ENCODE measurements at regions not wholly inside any gene's neighbourhood (a gene's known extent, or its start where the extent isn't known, plus 50 kb on each side); places are given as distances from the start of the nearest gene placed in this dataset.

GRCh38 chr15:29409890-29410289 lies 140.3 kb upstream of the NSMCE3 start:
- Histone ChIP-seq H3K27ac (ENCODE audit: control insufficient read depth, insufficient read depth, low read length) (no peak overlapping the region), H3K4me3 (ENCODE audit: control insufficient read depth in 2 of 3, extremely low read depth in 1 of 3, insufficient read depth in 2 of 3, low read depth in 1 of 3, low read length in 3 of 3) (no peak overlapping the region), H3K79me2 (ENCODE audit: control insufficient read depth, insufficient read depth, low read length) (no peaks in the 10 kb centered on the region), H3K4me2 (ENCODE audit: control insufficient read depth, extremely low read depth, insufficient read depth, low read depth, low read length) (no peak overlapping the region), H3K9me1 (ENCODE audit: control insufficient read depth, extremely low read depth, insufficient read depth, low read length) (no peaks in the 10 kb centered on the region), H3K27me3 (ENCODE audit: control insufficient read depth, extremely low read depth, insufficient read depth, low read length) (no peaks in the 10 kb centered on the region), H3K36me3 (ENCODE audit: control insufficient read depth in 2 of 2, extremely low read depth in 1 of 2, insufficient read depth in 2 of 2, low read length in 2 of 2) (no peaks in the 10 kb centered on the region), H3K4me1 (ENCODE audit: control insufficient read depth, extremely low read depth, insufficient read depth, low read length) (no peaks in the 10 kb centered on the region), H4K20me1 (ENCODE audit: control insufficient read depth, extremely low read depth, insufficient read depth, low read length) (no peaks in the 10 kb centered on the region), H2AFZ (ENCODE audit: control insufficient read depth, low read length) (no peak overlapping the region), H3K9me3 (ENCODE audit: control insufficient read depth, low read depth, low read length) (no peaks in the 10 kb centered on the region), H3K9ac (ENCODE audit: control insufficient read depth, extremely low read depth, insufficient read depth, low read length) (no peak overlapping the region)
- dilution Hi-C loops (cut with MboI; ENCODE audit: extremely low pct_ligation_motif_present, low sequenced_read_pairs) = no loop called here
- DNase-seq (ENCODE audit: low read depth, low spot score) (no peak), FAIRE-seq (no peak)
- no peak for TF ChIP-seq CTCF (optimal IDR thresholded peaks at IDR 0.05 in 1 of 3, IDR thresholded peaks at IDR 0.05 in 1 of 3, conservative IDR thresholded peaks at IDR 0.05 in 1 of 3; ENCODE audit: extremely low read depth in 1 of 3, insufficient read depth in 2 of 3, low read length in 3 of 3)
- TF ChIP-seq EZH2 (IDR thresholded peaks at IDR 0.05; ENCODE audit: low read length) = no peak

- no peaks in the 10 kb centered on the region for H4K20me1 ChIP-seq (ENCODE audit: control insufficient read depth, extremely low read depth, insufficient read depth, low read length)
- no peak overlapping the region for H3K4me3 ChIP-seq (ENCODE audit: control insufficient read depth in 2 of 3, extremely low read depth in 1 of 3, insufficient read depth in 2 of 3, low read depth in 1 of 3, low read length in 3 of 3)
- no peaks in the 10 kb centered on the region for H3K36me3 ChIP-seq (ENCODE audit: control insufficient read depth in 2 of 2, extremely low read depth in 1 of 2, insufficient read depth in 2 of 2, low read length in 2 of 2)
- DNase-seq (ENCODE audit: low read depth, low spot score) = no peak
- no peaks in the 10 kb centered on the region for H3K79me2 ChIP-seq (ENCODE audit: control insufficient read depth, insufficient read depth, low read length)
- no peaks in the 10 kb centered on the region for H3K4me1 ChIP-seq (ENCODE audit: control insufficient read depth, extremely low read depth, insufficient read depth, low read length)
- H2AFZ ChIP-seq (ENCODE audit: control insufficient read depth, low read length) = no peak overlapping the region
- H3K4me2 ChIP-seq (ENCODE audit: control insufficient read depth, extremely low read depth, insufficient read depth, low read depth, low read length) = no peak overlapping the region
- FAIRE-seq = no peak
- TF ChIP-seq CTCF (optimal IDR thresholded peaks at IDR 0.05 in 1 of 3, IDR thresholded peaks at IDR 0.05 in 1 of 3, conservative IDR thresholded peaks at IDR 0.05 in 1 of 3; ENCODE audit: extremely low read depth in 1 of 3, insufficient read depth in 2 of 3, low read length in 3 of 3) (no peak), EZH2 (IDR thresholded peaks at IDR 0.05; ENCODE audit: low read length) (no peak)
- dilution Hi-C loops (cut with MboI; ENCODE audit: extremely low pct_ligation_motif_present, low sequenced_read_pairs) = no loop called here
- H3K27me3 ChIP-seq (ENCODE audit: control insufficient read depth, extremely low read depth, insufficient read depth, low read length) = no peaks in the 10 kb centered on the region
- H3K27ac ChIP-seq (ENCODE audit: control insufficient read depth, insufficient read depth, low read length) = no peak overlapping the region
- no peaks in the 10 kb centered on the region for H3K9me1 ChIP-seq (ENCODE audit: control insufficient read depth, extremely low read depth, insufficient read depth, low read length)
- no peak overlapping the region for H3K9ac ChIP-seq (ENCODE audit: control insufficient read depth, extremely low read depth, insufficient read depth, low read length)
- no peaks in the 10 kb centered on the region for H3K9me3 ChIP-seq (ENCODE audit: control insufficient read depth, low read depth, low read length)
These were observed 135.9 kb upstream of the NSMCE3 start for GRCh38 chr15:29405564-29405963.
